IMR-90 (cell line): ENCODE measurements at regions not wholly inside any gene's neighbourhood (a gene's known extent, or its start where the extent isn't known, plus 50 kb on each side); places are given as distances from the start of the nearest gene placed in this dataset.

Source experiments
- BHLHE40 ChIP-seq: fragments of 150-350 bp; IDR thresholded peaks from 2 replicates; pipeline ENCODE4 v1.6.1; 2016; ENCODE audit warnings: mild to moderate bottlenecking, low read depth, low read length
- CEBPB ChIP-seq: IDR thresholded peaks from 2 replicates; pipeline ENCODE4 v1.6.1; 2012; ENCODE audit warnings: low read depth, low read length, improper control_type of control experiment
- FOS ChIP-seq: fragments of 150-350 bp; IDR thresholded peaks from 2 replicates; pipeline ENCODE4 v1.6.1; 2016; ENCODE audit warnings: low read depth, low read length
- MAZ ChIP-seq: IDR thresholded peaks from 2 replicates; pipeline ENCODE4 v1.6.1; 2012; ENCODE audit warnings: low read depth, mild to moderate bottlenecking, low read length, improper control_type of control experiment, moderate library complexity, borderline replicate concordance
- MXI1 ChIP-seq: IDR thresholded peaks from 2 replicates; pipeline ENCODE4 v1.6.1; 2012; ENCODE audit warnings: low read depth, mild to moderate bottlenecking, low read length, moderate library complexity, borderline replicate concordance
- NFE2L2 ChIP-seq: fragments of 150-350 bp; IDR thresholded peaks from 2 replicates; pipeline ENCODE4 v1.6.1; 2016; ENCODE audit warnings: low read depth, mild to moderate bottlenecking, low read length
- POLR2A ChIP-seq: IDR thresholded peaks from 2 replicates; pipeline ENCODE4 v1.6.1; 2012; ENCODE audit warnings: mild to moderate bottlenecking, low read depth, low read length
- RAD21 ChIP-seq: IDR thresholded peaks from 2 replicates; pipeline ENCODE4 v1.6.1; 2012; ENCODE audit warnings: low read length, improper control_type of control experiment
- RCOR1 ChIP-seq: IDR thresholded peaks from 2 replicates; pipeline ENCODE4 v1.6.1; 2012; ENCODE audit warnings: mild to moderate bottlenecking, low read length, improper control_type of control experiment; ENCODE audit not compliant: insufficient replicate concordance
- RFX5 ChIP-seq: IDR thresholded peaks from 2 replicates; pipeline ENCODE4 v1.8.0; 2012; ENCODE audit warnings: low read depth, mild to moderate bottlenecking, low read length, moderate library complexity
- SMC3 ChIP-seq: fragments of 150-350 bp; IDR thresholded peaks from 2 replicates; pipeline ENCODE4 v1.6.1; 2016; ENCODE audit warnings: low read depth, mild to moderate bottlenecking, antibody characterized with exemption, low read length, moderate library complexity
- TF ChIP-seq, protein P1 (sequence below): conservative IDR thresholded peaks from 2 replicates; pipeline ENCODE4 v1.5.1; 2012; ENCODE audit warnings: mild to moderate bottlenecking, low read depth, low read length, improper control_type of control experiment
- TF ChIP-seq, protein P2 (sequence below): fragments of 150-350 bp; IDR thresholded peaks from 2 replicates; pipeline ENCODE4 v1.6.1; 2016; ENCODE audit warnings: low read depth, mild to moderate bottlenecking, low read length, moderate library complexity, borderline replicate concordance
- TF ChIP-seq, protein P3 (sequence below): fragments of 150-350 bp; IDR thresholded peaks from 2 replicates; pipeline ENCODE4 v1.6.1; 2017; ENCODE audit warnings: mild to moderate bottlenecking, antibody characterized with exemption, low read length, low read depth

DNA sequence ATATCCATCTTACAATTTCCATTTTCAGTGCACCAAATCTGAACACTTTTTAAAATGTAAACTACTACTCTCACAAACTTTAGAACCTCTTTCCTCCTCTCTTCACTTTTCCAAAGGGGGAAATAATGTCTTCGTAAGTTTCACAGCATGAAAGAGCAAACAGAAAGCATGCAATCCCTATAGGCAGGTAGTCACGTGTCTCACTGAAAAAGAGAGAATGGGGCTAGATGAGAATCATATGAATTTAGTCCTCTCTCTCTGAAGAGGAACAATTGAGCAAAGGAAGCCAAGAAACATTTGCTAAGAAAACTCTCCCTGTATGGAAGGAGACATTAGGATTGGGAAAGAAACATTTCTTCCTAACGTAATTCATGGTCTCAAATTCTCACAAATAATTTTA lies 613.9 kb downstream of the PLA2G4A start:
- TF ChIP-seq, protein P1, sequence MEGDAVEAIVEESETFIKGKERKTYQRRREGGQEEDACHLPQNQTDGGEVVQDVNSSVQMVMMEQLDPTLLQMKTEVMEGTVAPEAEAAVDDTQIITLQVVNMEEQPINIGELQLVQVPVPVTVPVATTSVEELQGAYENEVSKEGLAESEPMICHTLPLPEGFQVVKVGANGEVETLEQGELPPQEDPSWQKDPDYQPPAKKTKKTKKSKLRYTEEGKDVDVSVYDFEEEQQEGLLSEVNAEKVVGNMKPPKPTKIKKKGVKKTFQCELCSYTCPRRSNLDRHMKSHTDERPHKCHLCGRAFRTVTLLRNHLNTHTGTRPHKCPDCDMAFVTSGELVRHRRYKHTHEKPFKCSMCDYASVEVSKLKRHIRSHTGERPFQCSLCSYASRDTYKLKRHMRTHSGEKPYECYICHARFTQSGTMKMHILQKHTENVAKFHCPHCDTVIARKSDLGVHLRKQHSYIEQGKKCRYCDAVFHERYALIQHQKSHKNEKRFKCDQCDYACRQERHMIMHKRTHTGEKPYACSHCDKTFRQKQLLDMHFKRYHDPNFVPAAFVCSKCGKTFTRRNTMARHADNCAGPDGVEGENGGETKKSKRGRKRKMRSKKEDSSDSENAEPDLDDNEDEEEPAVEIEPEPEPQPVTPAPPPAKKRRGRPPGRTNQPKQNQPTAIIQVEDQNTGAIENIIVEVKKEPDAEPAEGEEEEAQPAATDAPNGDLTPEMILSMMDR: no peak
- no peak for TF ChIP-seq MAZ
- no peak for TF ChIP-seq RCOR1
- TF ChIP-seq RAD21: no peak
- no peak for TF ChIP-seq BHLHE40
- no peak for TF ChIP-seq POLR2A
- no peak for TF ChIP-seq RFX5
- TF ChIP-seq NFE2L2: no peak
- no peak for TF ChIP-seq FOS
- TF ChIP-seq SMC3: no peak
- TF ChIP-seq, protein P2, sequence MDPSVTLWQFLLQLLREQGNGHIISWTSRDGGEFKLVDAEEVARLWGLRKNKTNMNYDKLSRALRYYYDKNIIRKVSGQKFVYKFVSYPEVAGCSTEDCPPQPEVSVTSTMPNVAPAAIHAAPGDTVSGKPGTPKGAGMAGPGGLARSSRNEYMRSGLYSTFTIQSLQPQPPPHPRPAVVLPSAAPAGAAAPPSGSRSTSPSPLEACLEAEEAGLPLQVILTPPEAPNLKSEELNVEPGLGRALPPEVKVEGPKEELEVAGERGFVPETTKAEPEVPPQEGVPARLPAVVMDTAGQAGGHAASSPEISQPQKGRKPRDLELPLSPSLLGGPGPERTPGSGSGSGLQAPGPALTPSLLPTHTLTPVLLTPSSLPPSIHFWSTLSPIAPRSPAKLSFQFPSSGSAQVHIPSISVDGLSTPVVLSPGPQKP: no peak
- TF ChIP-seq, protein P3, sequence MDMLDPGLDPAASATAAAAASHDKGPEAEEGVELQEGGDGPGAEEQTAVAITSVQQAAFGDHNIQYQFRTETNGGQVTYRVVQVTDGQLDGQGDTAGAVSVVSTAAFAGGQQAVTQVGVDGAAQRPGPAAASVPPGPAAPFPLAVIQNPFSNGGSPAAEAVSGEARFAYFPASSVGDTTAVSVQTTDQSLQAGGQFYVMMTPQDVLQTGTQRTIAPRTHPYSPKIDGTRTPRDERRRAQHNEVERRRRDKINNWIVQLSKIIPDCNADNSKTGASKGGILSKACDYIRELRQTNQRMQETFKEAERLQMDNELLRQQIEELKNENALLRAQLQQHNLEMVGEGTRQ: no peak
- no peak for TF ChIP-seq MXI1
- no peak for TF ChIP-seq CEBPB
